ENCODE measurements at regions not wholly inside any gene's neighbourhood (a gene's known extent, or its start where the extent isn't known, plus 50 kb on each side); places are given as distances from the start of the nearest gene placed in this dataset.

- no peak overlapping the region for H3K27ac Mint-ChIP-seq
- CTCF ChIA-PET: no interaction called here
- Histone ChIP-seq H3K36me3 (replicated peaks in 1 of 2; ENCODE audit: control extremely low read depth in 1 of 2, control insufficient read depth in 1 of 2, extremely low read depth in 1 of 2, insufficient read depth in 2 of 2, low read length in 1 of 2) (no peaks in the 10 kb centered on the region), H4K20me1 (ENCODE audit: control insufficient read depth, insufficient read depth, low read length, poor library complexity, severe bottlenecking) (no peaks in the 10 kb centered on the region), H3K4me2 (replicated peaks; ENCODE audit: low read depth, low read length, poor library complexity, severe bottlenecking) (no peak overlapping the region), H3K9ac (ENCODE audit: low read length) (no peak overlapping the region), H3K4me3 (ENCODE audit: control extremely low read depth in 1 of 5, extremely low read depth in 1 of 5, insufficient read depth in 1 of 5, low read depth in 2 of 5, low read length in 4 of 5) (no peak overlapping the region), H3K27ac (ENCODE audit: low read length in 2 of 2) (no peak overlapping the region), H3K9me3 (ENCODE audit: control extremely low read depth in 1 of 3, control insufficient read depth in 2 of 3, insufficient read depth in 1 of 3, low read length in 2 of 3) (no peaks in the 10 kb centered on the region), H2AFZ (ENCODE audit: insufficient read depth, low read depth, low read length, poor library complexity, severe bottlenecking) (no peak overlapping the region), H3K4me1 (ENCODE audit: control insufficient read depth in 2 of 2, insufficient read depth in 2 of 2, low read length in 2 of 2) (no peaks in the 10 kb centered on the region), H3K27me3 (replicated peaks in 1 of 4; ENCODE audit: control extremely low read depth in 1 of 4, control insufficient read depth in 3 of 4, insufficient read depth in 4 of 4, low read length in 3 of 4) (no peaks in the 10 kb centered on the region), H3K79me2 (ENCODE audit: control insufficient read depth, insufficient read depth, low read length) (no peaks in the 10 kb centered on the region)
- no peak for DNase-seq
- no peaks in the 10 kb centered on the region for H3K9me3 Mint-ChIP-seq (ENCODE audit: insufficient read depth)
- H3K27me3 Mint-ChIP-seq: peaks cover 8% of the 10 kb centered on the region
- intact Hi-C loops (cut with micrococcal nuclease): no loop called here
- no peak overlapping the region for H3K4me3 Mint-ChIP-seq
- no peak for ATAC-seq (ENCODE audit: low read depth)
- POLR2A ChIA-PET: no interaction called here
- no peaks in the 10 kb centered on the region for H3K4me1 Mint-ChIP-seq
- TF ChIP-seq EZH2 (IDR thresholded peaks at IDR 0.05; ENCODE audit: borderline replicate concordance, insufficient read depth, low read depth, low read length, poor library complexity, severe bottlenecking): no peak
- no peak for TF ChIP-seq CTCF (IDR thresholded peaks at IDR 0.05)
- 90% methylated on average over 2 of the region's 5 CpGs for WGBS (ENCODE audit: insufficient coverage)
Observed at GRCh38 chr3:151562891-151563290, 102.0 kb upstream of the IGSF10 start.

- Mint-ChIP-seq H3K4me3 (no peak overlapping the region), H3K9me3 (ENCODE audit: insufficient read depth) (no peaks in the 10 kb centered on the region), H3K27ac (no peak overlapping the region), H3K4me1 (no peaks in the 10 kb centered on the region), H3K27me3 (peaks cover 8% of the 10 kb centered on the region)
- Histone ChIP-seq H3K4me2 (replicated peaks; ENCODE audit: low read depth, low read length, poor library complexity, severe bottlenecking) (no peak overlapping the region), H3K79me2 (ENCODE audit: control insufficient read depth, insufficient read depth, low read length) (no peaks in the 10 kb centered on the region), H3K4me3 (ENCODE audit: control extremely low read depth in 1 of 5, extremely low read depth in 1 of 5, insufficient read depth in 1 of 5, low read depth in 2 of 5, low read length in 4 of 5) (no peak overlapping the region), H3K27me3 (replicated peaks in 1 of 4; ENCODE audit: control extremely low read depth in 1 of 4, control insufficient read depth in 3 of 4, insufficient read depth in 4 of 4, low read length in 3 of 4) (no peaks in the 10 kb centered on the region), H3K9ac (ENCODE audit: low read length) (no peak overlapping the region), H3K9me3 (ENCODE audit: control extremely low read depth in 1 of 3, control insufficient read depth in 2 of 3, insufficient read depth in 1 of 3, low read length in 2 of 3) (no peaks in the 10 kb centered on the region), H3K36me3 (replicated peaks in 1 of 2; ENCODE audit: control extremely low read depth in 1 of 2, control insufficient read depth in 1 of 2, extremely low read depth in 1 of 2, insufficient read depth in 2 of 2, low read length in 1 of 2) (no peaks in the 10 kb centered on the region), H2AFZ (ENCODE audit: insufficient read depth, low read depth, low read length, poor library complexity, severe bottlenecking) (no peak overlapping the region), H3K4me1 (ENCODE audit: control insufficient read depth in 2 of 2, insufficient read depth in 2 of 2, low read length in 2 of 2) (no peaks in the 10 kb centered on the region), H3K27ac (ENCODE audit: low read length in 2 of 2) (no peak overlapping the region), H4K20me1 (ENCODE audit: control insufficient read depth, insufficient read depth, low read length, poor library complexity, severe bottlenecking) (no peaks in the 10 kb centered on the region)
- POLR2A ChIA-PET: no interaction called here
- intact Hi-C loops (cut with micrococcal nuclease): no loop called here
- no peak for ATAC-seq (ENCODE audit: low read depth)
- CTCF ChIA-PET: no interaction called here
- no peak for DNase-seq
- TF ChIP-seq CTCF (IDR thresholded peaks at IDR 0.05) (no peak), EZH2 (IDR thresholded peaks at IDR 0.05; ENCODE audit: borderline replicate concordance, insufficient read depth, low read depth, low read length, poor library complexity, severe bottlenecking) (no peak)
- 73% methylated on average over 2 of the region's 3 CpGs for WGBS (ENCODE audit: insufficient coverage)
Observed at GRCh38 chr3:151561878-151562277, 101.0 kb upstream of the IGSF10 start.
